ENCODE measurements at regions not wholly inside any gene's neighbourhood (a gene's known extent, or its start where the extent isn't known, plus 50 kb on each side); places are given as distances from the start of the nearest gene placed in this dataset.

- DNase-seq, result no peak
- Histone ChIP-seq H3K27me3 (replicated peaks; ENCODE audit: insufficient read depth) (no peaks in the 10 kb centered on the region), H3K4me2 (ENCODE audit: unreplicated experiment) (no peak overlapping the region), H3K36me3 (ENCODE audit: low read depth) (no peaks in the 10 kb centered on the region), H3K4me3 (no peak overlapping the region), H3K27ac (no peak overlapping the region), H3K4me1 (ENCODE audit: insufficient read depth) (no peaks in the 10 kb centered on the region), H3K9me3 (ENCODE audit: low read depth) (no peaks in the 10 kb centered on the region), H3F3A (ENCODE audit: insufficient read depth) (no peaks in the 10 kb centered on the region), H3K9ac (no peak overlapping the region), H2AFZ (no peak overlapping the region), H4K20me1 (ENCODE audit: insufficient read depth) (no peaks in the 10 kb centered on the region), H3K79me2 (ENCODE audit: insufficient read depth) (no peaks in the 10 kb centered on the region), H3K9me2 (ENCODE audit: insufficient read depth) (no peaks in the 10 kb centered on the region)
- 87 to 89% methylated on average over 2 of the region's 2 CpGs for WGBS, 2 experiments (ENCODE audit: low coverage in 1 of 2, low lambda C conversion rate in 2 of 2, missing lambda C conversion rate in 2 of 2)
- TF ChIP-seq EZH2 (IDR thresholded peaks at IDR 0.05; ENCODE audit: insufficient read depth, poor library complexity, severe bottlenecking), result no peak
- TF ChIP-seq EZH2phosphoT487 (IDR thresholded peaks at IDR 0.05; ENCODE audit: insufficient read depth, low read depth), result no peak
- in situ Hi-C loops (cut with MboI), result no loop called here
These were observed 690.4 kb upstream of the IGFBP3 start for GRCh38 chr7:46611508-46611907.

DNA sequence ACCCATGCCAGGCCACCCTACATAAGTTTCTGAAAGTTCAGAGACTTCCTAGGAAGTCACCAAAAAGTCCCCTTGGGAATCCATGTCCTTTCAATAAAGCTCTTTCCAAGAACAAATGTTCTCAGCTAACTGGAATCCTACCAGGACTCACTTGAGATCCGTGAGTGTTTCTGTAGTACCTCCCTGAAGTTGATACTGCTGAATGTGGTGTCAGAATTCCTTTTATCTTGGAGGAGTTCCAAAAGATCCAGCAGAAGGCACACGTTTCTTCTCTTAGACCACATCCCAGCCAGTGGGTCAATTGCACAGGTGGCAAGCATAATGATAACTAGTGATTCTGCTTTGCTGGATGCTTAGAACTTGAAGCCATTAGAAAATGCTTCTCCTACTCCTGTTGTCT, 689.7 kb upstream of the IGFBP3 start:
- Histone ChIP-seq H3F3A (ENCODE audit: insufficient read depth) (no peaks in the 10 kb centered on the region), H3K9me2 (ENCODE audit: insufficient read depth) (no peaks in the 10 kb centered on the region), H3K27me3 (replicated peaks; ENCODE audit: insufficient read depth) (no peaks in the 10 kb centered on the region), H4K20me1 (ENCODE audit: insufficient read depth) (no peaks in the 10 kb centered on the region), H3K4me1 (ENCODE audit: insufficient read depth) (no peaks in the 10 kb centered on the region), H3K9me3 (ENCODE audit: low read depth) (no peaks in the 10 kb centered on the region), H3K9ac (no peak overlapping the region), H3K27ac (no peak overlapping the region), H3K36me3 (ENCODE audit: low read depth) (no peaks in the 10 kb centered on the region), H3K4me2 (ENCODE audit: unreplicated experiment) (no peak overlapping the region), H2AFZ (no peak overlapping the region), H3K79me2 (ENCODE audit: insufficient read depth) (no peaks in the 10 kb centered on the region), H3K4me3 (no peak overlapping the region)
- no peak for DNase-seq
- 21 to 29% methylated on average over 2 of the region's 2 CpGs for WGBS, 2 experiments (ENCODE audit: low coverage in 1 of 2, low lambda C conversion rate in 2 of 2, missing lambda C conversion rate in 2 of 2)
- TF ChIP-seq EZH2phosphoT487 (IDR thresholded peaks at IDR 0.05; ENCODE audit: insufficient read depth, low read depth) (no peak), EZH2 (IDR thresholded peaks at IDR 0.05; ENCODE audit: insufficient read depth, poor library complexity, severe bottlenecking) (no peak)
- in situ Hi-C loops (cut with MboI), result no loop called here

GRCh38 chr7:46607176-46607575, 686.1 kb upstream of the IGFBP3 start:
- H3K9me2 ChIP-seq (ENCODE audit: insufficient read depth), result no peaks in the 10 kb centered on the region
- in situ Hi-C loops (cut with MboI), result no loop called here
- DNase-seq, result no peak
- no peak overlapping the region for H2AFZ ChIP-seq
- H3K9me3 ChIP-seq (ENCODE audit: low read depth), result no peaks in the 10 kb centered on the region
- H3K4me2 ChIP-seq (ENCODE audit: unreplicated experiment), result no peak overlapping the region
- no peaks in the 10 kb centered on the region for H3K79me2 ChIP-seq (ENCODE audit: insufficient read depth)
- no peaks in the 10 kb centered on the region for H3F3A ChIP-seq (ENCODE audit: insufficient read depth)
- no peaks in the 10 kb centered on the region for H3K36me3 ChIP-seq (ENCODE audit: low read depth)
- no peak overlapping the region for H3K4me3 ChIP-seq
- 75 to 76% methylated on average over 4 of the region's 4 CpGs for WGBS, 2 experiments (ENCODE audit: low coverage in 1 of 2, low lambda C conversion rate in 2 of 2, missing lambda C conversion rate in 2 of 2)
- no peak for TF ChIP-seq EZH2 (IDR thresholded peaks at IDR 0.05; ENCODE audit: insufficient read depth, poor library complexity, severe bottlenecking)
- TF ChIP-seq EZH2phosphoT487 (IDR thresholded peaks at IDR 0.05; ENCODE audit: insufficient read depth, low read depth), result no peak
- peaks cover 14% of the 10 kb centered on the region for H3K4me1 ChIP-seq (ENCODE audit: insufficient read depth)
- no peaks in the 10 kb centered on the region for H4K20me1 ChIP-seq (ENCODE audit: insufficient read depth)
- H3K27me3 ChIP-seq (replicated peaks; ENCODE audit: insufficient read depth), result no peaks in the 10 kb centered on the region
- no peak overlapping the region for H3K9ac ChIP-seq
- no peak overlapping the region for H3K27ac ChIP-seq

- in situ Hi-C loops (cut with MboI), result no loop called here
- H3K4me2 ChIP-seq (ENCODE audit: unreplicated experiment), result no peak overlapping the region
- H3K27ac ChIP-seq, result no peak overlapping the region
- H3K4me3 ChIP-seq, result no peak overlapping the region
- DNase-seq, result no peak
- H2AFZ ChIP-seq, result no peak overlapping the region
- no peaks in the 10 kb centered on the region for H3K9me3 ChIP-seq (ENCODE audit: low read depth)
- no peaks in the 10 kb centered on the region for H3K36me3 ChIP-seq (ENCODE audit: low read depth)
- no peak overlapping the region for H3K9ac ChIP-seq
- no peaks in the 10 kb centered on the region for H3K9me2 ChIP-seq (ENCODE audit: insufficient read depth)
- no peaks in the 10 kb centered on the region for H3K27me3 ChIP-seq (replicated peaks; ENCODE audit: insufficient read depth)
- H3F3A ChIP-seq (ENCODE audit: insufficient read depth), result no peaks in the 10 kb centered on the region
- H3K79me2 ChIP-seq (ENCODE audit: insufficient read depth), result no peaks in the 10 kb centered on the region
- 97 to 99% methylated on average over 3 of the region's 3 CpGs for WGBS, 2 experiments (ENCODE audit: low coverage in 1 of 2, low lambda C conversion rate in 2 of 2, missing lambda C conversion rate in 2 of 2)
- TF ChIP-seq EZH2phosphoT487 (IDR thresholded peaks at IDR 0.05; ENCODE audit: insufficient read depth, low read depth) (no peak), EZH2 (IDR thresholded peaks at IDR 0.05; ENCODE audit: insufficient read depth, poor library complexity, severe bottlenecking) (no peak)
- no peaks in the 10 kb centered on the region for H4K20me1 ChIP-seq (ENCODE audit: insufficient read depth)
- peaks cover 14% of the 10 kb centered on the region for H3K4me1 ChIP-seq (ENCODE audit: insufficient read depth)
These were observed 685.7 kb upstream of the IGFBP3 start for GRCh38 chr7:46606761-46607160.

- in situ Hi-C loops (cut with MboI), result no loop called here
- H3K27me3 ChIP-seq (replicated peaks; ENCODE audit: insufficient read depth), result no peaks in the 10 kb centered on the region
- H4K20me1 ChIP-seq (ENCODE audit: insufficient read depth), result no peaks in the 10 kb centered on the region
- no peaks in the 10 kb centered on the region for H3K9me3 ChIP-seq (ENCODE audit: low read depth)
- H3K27ac ChIP-seq, result no peak overlapping the region
- DNase-seq, result peak; percentile 8
- H3K4me2 ChIP-seq (ENCODE audit: unreplicated experiment), result peak overlapping the region; percentile 46
- WGBS, 2 experiments (ENCODE audit: low coverage in 1 of 2, low lambda C conversion rate in 2 of 2, missing lambda C conversion rate in 2 of 2), result 39 to 46% methylated on average over 3 of the region's 3 CpGs
- H3K79me2 ChIP-seq (ENCODE audit: insufficient read depth), result no peaks in the 10 kb centered on the region
- no peaks in the 10 kb centered on the region for H3F3A ChIP-seq (ENCODE audit: insufficient read depth)
- H3K9me2 ChIP-seq (ENCODE audit: insufficient read depth), result no peaks in the 10 kb centered on the region
- peak overlapping the region; percentile 54 for H2AFZ ChIP-seq
- no peak for TF ChIP-seq EZH2phosphoT487 (IDR thresholded peaks at IDR 0.05; ENCODE audit: insufficient read depth, low read depth)
- no peak for TF ChIP-seq EZH2 (IDR thresholded peaks at IDR 0.05; ENCODE audit: insufficient read depth, poor library complexity, severe bottlenecking)
- H3K4me1 ChIP-seq (ENCODE audit: insufficient read depth), result peaks cover 20% of the 10 kb centered on the region
- H3K4me3 ChIP-seq, result peak overlapping the region; percentile 19; the same call in 1 of the 2 replicates
- no peaks in the 10 kb centered on the region for H3K36me3 ChIP-seq (ENCODE audit: low read depth)
- no peak overlapping the region for H3K9ac ChIP-seq
These were observed 683.2 kb upstream of the IGFBP3 start for GRCh38 chr7:46604241-46604661.

Measured in GM23248 (cell line).